ENCODE measurements at regions not wholly inside any gene's neighbourhood (a gene's known extent, or its start where the extent isn't known, plus 50 kb on each side); places are given as distances from the start of the nearest gene placed in this dataset.

GRCh38 chr2:187274146-187274545 is 173.9 kb downstream of the CALCRL start:
- DNase-seq = no peak

GRCh38 chr2:187272255-187272654 is 175.8 kb downstream of the CALCRL start:
- no peak for DNase-seq

GRCh38 chr2:187271825-187272224 is 176.2 kb downstream of the CALCRL start:
- no peak for DNase-seq

- no peak for DNase-seq
Measured at GRCh38 chr2:187266645-187267044, 181.4 kb downstream of the CALCRL start.

GRCh38 chr2:187266147-187266546 is 181.9 kb downstream of the CALCRL start:
- DNase-seq = no peak

GRCh38 chr2:187264612-187265011 is 183.4 kb downstream of the CALCRL start:
- no peak for DNase-seq

GRCh38 chr2:187263675-187264560 is 184.1 kb downstream of the CALCRL start:
- no peak for DNase-seq

- no peak for DNase-seq
Measured at GRCh38 chr2:187261705-187262104, 186.3 kb downstream of the CALCRL start.

- DNase-seq = no peak
Measured at GRCh38 chr2:187252063-187252462, 196.0 kb downstream of the CALCRL start.

GRCh38 chr2:187250137-187250536 is 197.9 kb downstream of the CALCRL start:
- DNase-seq = no peak

- DNase-seq = no peak
Measured at GRCh38 chr2:187233811-187234210, 214.2 kb downstream of the CALCRL start.

GRCh38 chr2:187232749-187233148 is 215.3 kb downstream of the CALCRL start:
- DNase-seq = no peak

- no peak for DNase-seq
Measured at GRCh38 chr2:187230088-187230487, 218.0 kb downstream of the CALCRL start.

GRCh38 chr2:187228986-187229385 is 219.1 kb downstream of the CALCRL start:
- DNase-seq = no peak

- no peak for DNase-seq
Measured at GRCh38 chr2:187224989-187225388, 223.1 kb downstream of the CALCRL start.

GRCh38 chr2:187220071-187220470 is 228.0 kb downstream of the CALCRL start:
- no peak for DNase-seq

- DNase-seq = no peak
Measured at GRCh38 chr2:187215532-187216240, 232.4 kb downstream of the CALCRL start.

GRCh38 chr2:187214306-187214705 is 233.7 kb downstream of the CALCRL start:
- no peak for DNase-seq

- no peak for DNase-seq
Measured at GRCh38 chr2:187213798-187214197, 234.3 kb downstream of the CALCRL start.

GRCh38 chr2:187210726-187211125 is 237.3 kb downstream of the CALCRL start:
- no peak for DNase-seq

- DNase-seq = no peak
Measured at GRCh38 chr2:187208199-187208785, 239.8 kb downstream of the CALCRL start.

GRCh38 chr2:187207126-187207525 is 240.9 kb downstream of the CALCRL start:
- DNase-seq = no peak

GRCh38 chr2:187206471-187206870 is 241.6 kb downstream of the CALCRL start:
- no peak for DNase-seq

- DNase-seq = no peak
Measured at GRCh38 chr2:187206071-187206470, 242.0 kb downstream of the CALCRL start.

Measured in CD4-positive, alpha-beta T cell treated with Interleukin-17A for 1 hour (primary cell).